ENCODE measurements at regions not wholly inside any gene's neighbourhood (a gene's known extent, or its start where the extent isn't known, plus 50 kb on each side); places are given as distances from the start of the nearest gene placed in this dataset.
A peak's percentile ranks its signal among the peaks of the same experiment; 100 is the strongest.

DNA sequence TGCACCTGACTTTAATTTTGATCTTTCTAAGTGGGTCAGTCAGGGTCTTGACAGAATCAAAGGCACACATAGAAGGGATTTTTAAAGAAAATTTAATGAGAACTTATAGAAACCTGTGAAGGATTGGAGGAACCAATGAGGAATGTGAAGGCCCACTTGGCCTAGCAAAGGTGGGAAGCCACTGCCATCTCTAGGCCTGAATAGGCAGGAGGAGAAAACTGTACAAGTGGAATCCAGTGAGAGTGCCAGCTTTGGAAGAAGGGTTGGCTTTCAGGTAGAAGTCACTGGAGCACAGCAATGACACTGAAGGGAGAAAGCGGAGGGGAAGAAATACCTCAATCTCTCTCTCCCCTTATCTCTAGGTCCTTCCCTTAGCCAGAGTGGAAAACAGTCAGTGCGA is 380.7 kb upstream of the KCNMB2 start:
- H3K4me1 ChIP-seq, result no peaks in the 10 kb centered on the region
- no peak overlapping the region for H3K4me3 ChIP-seq
- intact Hi-C loops (cut with DNase I), result no loop called here
- no peak for TF ChIP-seq CTCF (IDR thresholded peaks at IDR 0.05)
- H3K27ac ChIP-seq, result no peak overlapping the region
- no peaks in the 10 kb centered on the region for H3K27me3 ChIP-seq
- no peaks in the 10 kb centered on the region for H3K36me3 ChIP-seq
- DNase-seq (ENCODE audit: low spot score in 2 of 2), result no peak
- no peaks in the 10 kb centered on the region for H3K9me3 ChIP-seq

- H3K9me3 ChIP-seq, result no peaks in the 10 kb centered on the region
- H3K27me3 ChIP-seq, result no peaks in the 10 kb centered on the region
- H3K27ac ChIP-seq, result no peak overlapping the region
- no peak for TF ChIP-seq CTCF (IDR thresholded peaks at IDR 0.05)
- no peaks in the 10 kb centered on the region for H3K4me1 ChIP-seq
- intact Hi-C loops (cut with DNase I), result no loop called here
- DNase-seq (ENCODE audit: low spot score in 2 of 2), result no peak
- no peaks in the 10 kb centered on the region for H3K36me3 ChIP-seq
- H3K4me3 ChIP-seq, result no peak overlapping the region
These were observed 379.9 kb upstream of the KCNMB2 start for GRCh38 chr3:178156301-178156700.

DNA sequence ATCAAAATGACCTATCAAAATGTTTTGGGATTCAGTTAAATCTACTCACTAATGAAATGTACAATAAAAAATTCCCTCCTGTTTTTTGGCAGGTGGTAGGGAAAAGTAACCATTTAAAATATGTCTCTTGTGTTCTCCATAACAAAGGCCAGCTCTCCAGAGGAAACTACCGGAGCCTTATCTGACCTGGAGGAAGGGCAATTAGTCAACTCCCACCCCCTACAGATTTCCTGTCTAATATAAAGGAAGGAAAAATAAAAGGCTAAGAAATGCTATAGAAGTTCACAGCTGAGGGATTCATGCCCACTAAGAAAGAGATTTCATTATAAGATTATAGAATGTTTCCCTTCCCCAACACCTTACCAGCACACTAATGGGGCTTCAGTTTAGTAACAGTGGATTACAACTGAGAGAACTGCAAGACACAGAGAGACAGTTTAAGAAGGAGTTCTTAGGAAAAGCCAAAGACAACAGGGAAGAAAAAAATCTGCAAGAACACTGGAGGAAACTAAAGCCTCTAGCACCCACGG is 376.5 kb upstream of the KCNMB2 start:
- TF ChIP-seq CTCF (IDR thresholded peaks at IDR 0.05), result no peak
- Histone ChIP-seq H3K4me3 (no peak overlapping the region), H3K36me3 (no peaks in the 10 kb centered on the region), H3K27ac (no peak overlapping the region), H3K27me3 (no peaks in the 10 kb centered on the region), H3K9me3 (no peaks in the 10 kb centered on the region), H3K4me1 (no peaks in the 10 kb centered on the region)
- intact Hi-C loops (cut with DNase I), result no loop called here
- DNase-seq (ENCODE audit: low spot score in 2 of 2), result no peak

GRCh38 chr3:178169421-178169820 is 366.8 kb upstream of the KCNMB2 start:
- intact Hi-C loops (cut with DNase I), result no loop called here
- TF ChIP-seq CTCF (IDR thresholded peaks at IDR 0.05), result no peak
- no peaks in the 10 kb centered on the region for H3K9me3 ChIP-seq
- no peaks in the 10 kb centered on the region for H3K36me3 ChIP-seq
- H3K27ac ChIP-seq, result no peak overlapping the region
- no peaks in the 10 kb centered on the region for H3K27me3 ChIP-seq
- DNase-seq (ENCODE audit: low spot score in 2 of 2), result no peak
- H3K4me1 ChIP-seq, result peaks cover 0 to 15% of the 10 kb centered on the region in 2 donors
- no peak overlapping the region for H3K4me3 ChIP-seq

GRCh38 chr3:178170698-178171535 is 365.3 kb upstream of the KCNMB2 start:
- Histone ChIP-seq H3K27me3 (no peaks in the 10 kb centered on the region), H3K4me1 (peaks cover 0 to 15% of the 10 kb centered on the region in 2 donors), H3K4me3 (no peak overlapping the region), H3K9me3 (no peaks in the 10 kb centered on the region), H3K36me3 (no peaks in the 10 kb centered on the region), H3K27ac (peak overlapping the region; percentile 50 to 56)
- intact Hi-C loops (cut with DNase I), result no loop called here
- DNase-seq (ENCODE audit: low spot score in 2 of 2), result no peak
- no peak for TF ChIP-seq CTCF (IDR thresholded peaks at IDR 0.05)

Data from ascending aorta (tissue), 2 donors.